Neural progenitor cell (in vitro differentiated cells): ENCODE measurements at regions not wholly inside any gene's neighbourhood (a gene's known extent, or its start where the extent isn't known, plus 50 kb on each side); places are given as distances from the start of the nearest gene placed in this dataset.

Experiments
- DNase-seq: peaks from one replicate; pipeline ENCODE4 v3.0.0-alpha.2; 2016; ENCODE audit warnings: low spot score
- H2AFZ ChIP-seq: fragments of 200-600 bp; sonication (generic); replicated peaks from 2 replicates; pipeline ENCODE4 v1.6.1; 2016; ENCODE audit warnings: antibody characterized with exemption
- H3F3A ChIP-seq: fragments of 200-600 bp; sonication (generic); 2 replicates; pipeline ENCODE4 v1.6.1; 2016; ENCODE audit warnings: antibody characterized with exemption, low read depth
- H3K27ac ChIP-seq: fragments of 200-600 bp; sonication (generic); 2 replicates; pipeline ENCODE4 v1.5.1; 2016; ENCODE audit warnings: mild to moderate bottlenecking
- H3K27me3 ChIP-seq: fragments of 200-600 bp; sonication (generic); 2 replicates; pipeline ENCODE4 v1.6.1; 2016; ENCODE audit warnings: mild to moderate bottlenecking, moderate library complexity
- H3K36me3 ChIP-seq: fragments of 200-600 bp; sonication (generic); 2 replicates; pipeline ENCODE4 v1.5.1; 2016
- H3K4me1 ChIP-seq: fragments of 200-600 bp; sonication (generic); 2 replicates; pipeline ENCODE4 v1.6.1; 2016; ENCODE audit warnings: mixed run types
- H3K4me2 ChIP-seq: fragments of 200-600 bp; sonication (generic); 2 replicates; pipeline ENCODE4 v1.6.1; 2016
- H3K4me3 ChIP-seq: fragments of 200-600 bp; sonication (generic); 2 replicates; pipeline ENCODE4 v1.5.1; 2016
- H3K79me2 ChIP-seq: fragments of 200-600 bp; sonication (generic); 2 replicates; pipeline ENCODE4 v1.6.1; 2016; ENCODE audit warnings: low read depth
- H3K9ac ChIP-seq: fragments of 200-600 bp; sonication (generic); 2 replicates; pipeline ENCODE4 v1.6.1; 2016
- H3K9me3 ChIP-seq: fragments of 200-600 bp; sonication (generic); 2 replicates; pipeline ENCODE4 v1.5.1; 2016; ENCODE audit warnings: low read depth
- H4K20me1 ChIP-seq: fragments of 200-600 bp; sonication (generic); 2 replicates; pipeline ENCODE4 v1.6.1; 2016; ENCODE audit warnings: low read depth
- H3K27ac Mint-ChIP-seq: 3 replicates; pipeline ENCODE4 v1.8.0; 2021; ENCODE audit warnings: mixed read lengths
- H3K27me3 Mint-ChIP-seq: 2 replicates; pipeline ENCODE4 v1.8.0; 2022; ENCODE audit warnings: low read depth, mild to moderate bottlenecking, inconsistent platforms, moderate library complexity, mixed read lengths; ENCODE audit not compliant: insufficient read depth
- H3K36me3 Mint-ChIP-seq: 3 replicates; pipeline ENCODE4 v1.8.0; 2021; ENCODE audit warnings: mixed read lengths
- H3K4me1 Mint-ChIP-seq: 3 replicates; pipeline ENCODE4 v1.8.0; 2021; ENCODE audit warnings: mixed read lengths
- H3K4me3 Mint-ChIP-seq: 3 replicates; pipeline ENCODE4 v1.8.0; 2021; ENCODE audit warnings: mild to moderate bottlenecking, moderate library complexity, mixed read lengths
- H3K9me3 Mint-ChIP-seq: 3 replicates; pipeline ENCODE4 v1.8.0; 2020; ENCODE audit warnings: mixed read lengths
- CTCF ChIP-seq: fragments of 200-600 bp; sonication (generic); IDR thresholded peaks from 2 replicates; pipeline ENCODE4 v1.5.1; 2017; ENCODE audit warnings: antibody characterized with exemption, mild to moderate bottlenecking
- EZH2 ChIP-seq: fragments of 200-600 bp; sonication (generic); IDR thresholded peaks from 2 replicates; pipeline ENCODE4 v1.6.1; 2017; ENCODE audit warnings: antibody characterized with exemption, mild to moderate bottlenecking, moderate library complexity
- EZH2phosphoT487 ChIP-seq: fragments of 200-600 bp; sonication (generic); IDR thresholded peaks from 2 replicates; pipeline ENCODE4 v1.6.1; 2017; ENCODE audit warnings: antibody characterized with exemption

- TF ChIP-seq CTCF (no peak), EZH2phosphoT487 (no peak), EZH2 (no peak)
- H3K27me3 Mint-ChIP-seq = peaks cover 7% of the 10 kb centered on the region
- H3F3A ChIP-seq = no peaks in the 10 kb centered on the region
- H3K79me2 ChIP-seq = no peaks in the 10 kb centered on the region
- no peak for DNase-seq
- no peaks in the 10 kb centered on the region for H3K4me1 ChIP-seq
- no peaks in the 10 kb centered on the region for H3K4me1 Mint-ChIP-seq
- no peaks in the 10 kb centered on the region for H3K36me3 Mint-ChIP-seq
- no peaks in the 10 kb centered on the region for H3K9me3 ChIP-seq
- H2AFZ ChIP-seq = no peak overlapping the region
- no peak overlapping the region for H3K27ac Mint-ChIP-seq
- H3K4me3 Mint-ChIP-seq = no peak overlapping the region
- no peak overlapping the region for H3K4me2 ChIP-seq
- H3K9ac ChIP-seq = no peak overlapping the region
- peaks cover 7% of the 10 kb centered on the region for H3K9me3 Mint-ChIP-seq
- H3K36me3 ChIP-seq = no peaks in the 10 kb centered on the region
- no peak overlapping the region for H3K27ac ChIP-seq
- no peak overlapping the region for H3K4me3 ChIP-seq
- no peaks in the 10 kb centered on the region for H4K20me1 ChIP-seq
- H3K27me3 ChIP-seq = no peaks in the 10 kb centered on the region
Observed at GRCh38 chr20:23188377-23189169, 102.4 kb upstream of the CD93 start.

- H3K4me1 ChIP-seq = no peaks in the 10 kb centered on the region
- no peaks in the 10 kb centered on the region for H3K27me3 ChIP-seq
- no peaks in the 10 kb centered on the region for H4K20me1 ChIP-seq
- no peaks in the 10 kb centered on the region for H3K36me3 Mint-ChIP-seq
- no peak overlapping the region for H2AFZ ChIP-seq
- no peaks in the 10 kb centered on the region for H3F3A ChIP-seq
- no peak overlapping the region for H3K27ac ChIP-seq
- TF ChIP-seq CTCF (no peak), EZH2 (no peak), EZH2phosphoT487 (no peak)
- no peak overlapping the region for H3K27ac Mint-ChIP-seq
- DNase-seq = no peak
- peaks cover 8% of the 10 kb centered on the region for H3K27me3 Mint-ChIP-seq
- no peaks in the 10 kb centered on the region for H3K4me1 Mint-ChIP-seq
- H3K9ac ChIP-seq = no peak overlapping the region
- no peak overlapping the region for H3K4me2 ChIP-seq
- H3K9me3 ChIP-seq = no peaks in the 10 kb centered on the region
- no peaks in the 10 kb centered on the region for H3K79me2 ChIP-seq
- peaks cover 12% of the 10 kb centered on the region for H3K9me3 Mint-ChIP-seq
- no peaks in the 10 kb centered on the region for H3K36me3 ChIP-seq
- H3K4me3 Mint-ChIP-seq = no peak overlapping the region
- no peak overlapping the region for H3K4me3 ChIP-seq
Observed at GRCh38 chr20:23187751-23188150, 101.6 kb upstream of the CD93 start.

GRCh38 chr20:23186808-23187207 lies 100.7 kb upstream of the CD93 start:
- H3K79me2 ChIP-seq = no peaks in the 10 kb centered on the region
- no peaks in the 10 kb centered on the region for H3K4me1 ChIP-seq
- Mint-ChIP-seq H3K9me3 (peaks cover 14% of the 10 kb centered on the region), H3K4me3 (no peak overlapping the region), H3K36me3 (no peaks in the 10 kb centered on the region), H3K27ac (no peak overlapping the region), H3K27me3 (peaks cover 8% of the 10 kb centered on the region), H3K4me1 (no peaks in the 10 kb centered on the region)
- H3K27me3 ChIP-seq = no peaks in the 10 kb centered on the region
- no peak overlapping the region for H3K4me3 ChIP-seq
- H3K27ac ChIP-seq = no peak overlapping the region
- H3K9ac ChIP-seq = no peak overlapping the region
- no peaks in the 10 kb centered on the region for H3K9me3 ChIP-seq
- DNase-seq = no peak
- no peak overlapping the region for H2AFZ ChIP-seq
- no peaks in the 10 kb centered on the region for H4K20me1 ChIP-seq
- H3K4me2 ChIP-seq = no peak overlapping the region
- no peaks in the 10 kb centered on the region for H3F3A ChIP-seq
- no peak for TF ChIP-seq EZH2
- TF ChIP-seq EZH2phosphoT487 = no peak
- no peak for TF ChIP-seq CTCF
- no peaks in the 10 kb centered on the region for H3K36me3 ChIP-seq
